22Rv1 (cell line): ENCODE measurements at regions not wholly inside any gene's neighbourhood (a gene's known extent, or its start where the extent isn't known, plus 50 kb on each side); places are given as distances from the start of the nearest gene placed in this dataset.

Experiments used
- H3K27ac ChIP-seq: fragments of 450-650 bp; 2 replicates; pipeline ENCODE4 v1.5.1; 2017
- CTCF ChIP-seq: fragments of 450-650 bp; IDR thresholded peaks from 2 replicates; pipeline ENCODE4 v1.5.1; 2017; ENCODE audit warnings: mild to moderate bottlenecking
- ZFX ChIP-seq: fragments of 450-650 bp; IDR thresholded peaks from 2 replicates; pipeline ENCODE4 v1.6.1; 2017; ENCODE audit warnings: antibody characterized with exemption, borderline replicate concordance

DNA sequence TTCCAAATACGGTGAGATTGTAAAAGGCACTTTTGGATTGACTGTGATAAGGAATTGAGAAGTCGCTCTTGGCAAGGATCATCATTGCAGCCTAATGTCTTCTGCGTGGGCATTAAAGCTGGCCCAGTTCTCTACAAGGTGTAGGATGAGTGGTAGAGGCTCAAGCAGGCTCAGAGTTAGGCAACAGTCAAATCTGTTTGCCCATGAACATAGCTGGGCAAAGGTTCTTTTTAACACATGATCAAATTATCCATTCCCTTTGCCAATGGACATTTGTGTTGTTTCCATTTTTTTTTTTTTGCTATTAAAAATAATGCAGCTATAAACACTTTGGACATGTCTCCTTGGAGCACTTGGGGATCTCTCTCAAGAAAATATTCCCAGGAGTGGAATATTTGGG, 229.1 kb upstream of the FAT1 start:
- no peak for TF ChIP-seq ZFX
- no peak for TF ChIP-seq CTCF

DNA sequence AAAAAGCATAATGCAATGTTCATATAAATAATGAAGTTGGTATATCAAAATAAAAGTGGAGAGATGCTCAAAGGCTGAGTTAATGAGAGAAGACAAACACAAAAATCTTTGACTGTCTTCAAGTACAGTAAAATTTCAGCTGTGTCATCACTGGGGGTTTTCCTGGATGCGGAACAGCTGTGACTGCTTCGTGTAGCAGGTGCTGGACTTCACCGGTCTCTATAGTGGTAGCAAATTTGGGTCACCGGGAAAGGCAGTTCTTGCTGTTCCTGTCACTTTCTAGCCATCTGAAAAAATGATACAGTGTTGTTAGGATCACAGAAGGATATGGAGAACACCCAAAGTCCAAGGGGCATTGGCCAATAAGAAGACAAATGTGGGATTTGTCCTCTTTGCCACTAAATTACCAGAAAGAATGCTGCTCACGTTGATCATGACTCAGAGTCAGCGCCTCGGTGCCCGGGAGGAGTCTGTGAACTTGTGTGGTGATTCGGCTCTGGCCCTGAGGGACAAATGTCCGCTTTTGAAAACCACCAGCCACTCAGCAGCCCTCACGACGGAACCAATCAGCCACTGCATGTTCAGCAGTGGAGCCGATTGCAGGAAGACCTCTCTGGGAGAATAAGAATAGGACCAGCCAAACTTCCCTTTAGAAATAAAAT, 230.1 kb upstream of the FAT1 start:
- no peak for TF ChIP-seq ZFX
- TF ChIP-seq CTCF: no peak
- no peak overlapping the region for H3K27ac ChIP-seq

More for the DNA sequence above, 229.1 kb upstream of the FAT1 start:
- H3K27ac ChIP-seq: no peak overlapping the region

GRCh38 chr4:186954509-186954908, 230.9 kb upstream of the FAT1 start:
- no peak overlapping the region for H3K27ac ChIP-seq
- no peak for TF ChIP-seq CTCF
- TF ChIP-seq ZFX: no peak

DNA sequence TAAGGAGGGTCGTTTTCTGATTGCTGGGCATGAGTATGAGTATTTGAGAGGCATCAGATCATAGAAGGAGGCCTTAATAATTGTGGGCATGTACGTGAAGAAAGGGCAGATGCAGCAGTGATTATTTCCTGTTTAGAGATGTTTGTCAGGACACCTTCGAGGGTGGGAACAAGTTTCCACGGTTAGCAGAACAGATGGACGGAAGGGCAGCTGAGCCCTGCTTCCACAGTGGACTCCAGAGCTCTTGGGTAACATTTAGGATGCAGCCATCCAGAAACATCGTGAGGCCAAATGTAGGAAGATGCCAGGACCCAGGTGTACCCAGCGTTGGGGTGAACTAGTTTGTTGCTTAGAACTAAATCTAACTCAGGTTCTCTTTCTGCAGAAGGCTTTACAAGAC, 231.3 kb upstream of the FAT1 start:
- H3K27ac ChIP-seq: no peak overlapping the region
- TF ChIP-seq ZFX (no peak), CTCF (no peak)

GRCh38 chr4:186957952-186958555, 234.4 kb upstream of the FAT1 start:
- TF ChIP-seq ZFX (no peak), CTCF (no peak)
- H3K27ac ChIP-seq: no peak overlapping the region

DNA sequence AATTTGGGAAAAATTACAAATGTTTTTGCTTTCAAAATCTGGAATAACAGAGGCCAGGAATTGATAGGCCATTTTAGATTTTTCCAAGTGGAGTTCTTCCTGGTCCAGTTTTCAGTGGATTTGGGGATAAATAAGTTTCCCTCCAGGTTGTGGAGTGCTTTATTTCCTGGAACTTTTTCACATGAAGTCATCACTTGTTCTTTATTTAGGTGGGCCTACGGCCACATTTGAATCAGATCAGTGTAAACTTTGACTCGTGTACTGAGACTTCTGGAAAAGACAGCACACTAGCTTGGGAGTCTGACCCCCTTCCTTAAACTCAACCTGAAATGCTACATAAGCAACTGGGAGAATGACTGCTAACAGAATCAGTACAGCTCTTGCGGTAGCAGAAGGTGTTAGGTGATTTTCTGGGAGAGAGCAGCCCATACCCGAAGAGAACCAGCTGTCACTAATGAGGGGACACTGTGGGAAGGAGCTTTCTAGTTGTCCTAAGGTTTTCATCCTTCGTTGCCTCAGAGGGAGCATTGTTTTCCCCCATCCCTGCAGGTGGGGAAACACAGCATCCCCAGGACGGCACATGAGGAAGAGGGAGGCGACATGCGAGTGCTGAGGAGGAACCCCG, 235.2 kb upstream of the FAT1 start:
- TF ChIP-seq CTCF (no peak), ZFX (no peak)

More for the DNA sequence above, 235.2 kb upstream of the FAT1 start:
- no peak overlapping the region for H3K27ac ChIP-seq
